Myocyte (in vitro differentiated cells): ENCODE measurements at regions not wholly inside any gene's neighbourhood (a gene's known extent, or its start where the extent isn't known, plus 50 kb on each side); places are given as distances from the start of the nearest gene placed in this dataset.

Source experiments
- DNase-seq: peaks from one replicate; pipeline ENCODE4 v3.0.0-alpha.2; 2012; ENCODE audit warnings: low read depth

DNA sequence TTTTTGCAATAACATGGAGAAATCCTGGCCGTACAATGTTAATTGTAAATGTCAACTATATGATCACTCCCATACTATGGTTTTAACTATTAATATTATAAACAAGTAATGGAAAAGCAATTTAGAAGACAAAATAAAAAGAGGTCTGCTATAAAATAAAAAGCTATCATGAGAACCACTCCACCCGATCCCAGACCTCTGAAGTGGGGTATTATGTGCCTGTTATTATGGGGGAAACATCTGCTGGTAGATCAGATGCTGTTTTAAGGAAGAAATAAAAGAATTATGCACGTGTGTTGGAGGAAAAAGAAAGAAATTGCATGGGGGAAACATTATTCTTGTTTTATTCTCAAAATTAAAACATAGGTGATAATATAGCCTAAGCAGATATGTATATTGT lies 615.7 kb upstream of the ARID1B start:
- DNase-seq = no peak

DNA sequence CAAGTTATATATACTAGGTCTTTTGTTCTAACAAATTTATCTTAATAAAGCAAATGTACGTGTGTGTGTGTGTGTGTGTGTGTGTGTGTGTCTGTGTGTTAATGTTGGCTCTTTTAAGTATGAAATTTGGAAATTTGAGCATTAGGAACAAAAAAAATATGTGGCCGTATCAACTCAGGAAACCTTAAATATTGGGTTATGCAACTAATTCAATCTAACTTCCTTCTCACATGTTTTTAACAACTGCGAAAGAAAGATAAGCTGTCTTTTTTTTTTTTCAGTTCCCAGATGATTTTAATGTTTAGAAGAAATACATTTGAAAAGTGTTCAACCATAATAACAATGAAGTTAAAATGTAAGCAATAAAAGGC lies 616.4 kb upstream of the ARID1B start:
- no peak for DNase-seq

DNA sequence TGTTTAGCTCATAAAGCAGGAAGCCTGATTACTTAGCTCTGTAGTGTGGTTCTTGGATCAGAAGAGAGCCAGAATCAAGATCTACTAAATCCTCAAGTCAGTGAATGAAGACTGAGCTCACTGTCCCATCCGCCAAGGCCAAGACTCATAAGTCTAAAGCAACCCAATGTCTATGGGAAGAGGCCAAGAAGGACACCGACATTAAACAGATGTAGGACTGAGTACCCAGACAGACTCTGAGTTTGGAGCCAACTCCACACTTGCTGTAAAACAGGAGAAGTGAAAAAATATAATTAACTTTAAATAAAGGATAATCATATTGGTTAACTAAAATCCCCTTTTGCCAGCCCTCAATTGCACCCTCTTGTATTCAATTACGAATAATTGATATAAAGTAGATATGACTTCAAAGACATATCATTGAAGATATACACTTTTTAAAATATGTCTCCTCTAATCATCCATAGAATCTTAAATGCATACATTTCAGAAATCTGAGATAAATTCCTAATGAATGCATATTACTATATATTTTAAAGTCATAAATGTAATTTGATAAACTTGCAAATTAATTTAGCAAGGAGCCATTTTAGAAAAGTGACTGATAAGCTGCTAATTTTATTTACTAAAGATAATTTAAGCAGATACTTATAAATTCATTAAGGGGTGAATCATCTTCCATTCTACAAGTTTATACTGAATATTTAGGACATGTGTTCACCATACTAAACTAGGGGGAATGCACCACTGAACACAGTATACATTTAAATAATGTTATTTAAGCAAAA lies 617.0 kb upstream of the ARID1B start:
- DNase-seq = no peak

DNA sequence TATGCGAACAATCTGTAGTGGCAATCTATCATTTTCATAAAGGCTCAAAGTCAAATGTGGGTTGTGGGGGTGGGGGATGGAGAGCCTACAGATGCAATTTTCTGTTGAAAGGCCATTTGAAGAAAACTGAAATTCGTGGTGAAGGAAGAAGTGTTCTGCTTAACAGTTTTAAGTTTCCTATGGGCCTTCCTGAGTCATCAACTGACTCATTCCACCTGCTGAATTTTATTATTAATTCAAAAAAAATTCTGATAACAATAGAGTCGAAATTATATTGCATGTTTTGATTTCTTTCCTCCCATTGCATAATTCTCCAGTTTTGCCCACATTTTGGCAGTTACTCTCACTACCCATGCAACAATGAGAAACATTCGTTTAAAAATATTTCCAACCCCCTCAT lies 622.3 kb upstream of the ARID1B start:
- DNase-seq = no peak

DNA sequence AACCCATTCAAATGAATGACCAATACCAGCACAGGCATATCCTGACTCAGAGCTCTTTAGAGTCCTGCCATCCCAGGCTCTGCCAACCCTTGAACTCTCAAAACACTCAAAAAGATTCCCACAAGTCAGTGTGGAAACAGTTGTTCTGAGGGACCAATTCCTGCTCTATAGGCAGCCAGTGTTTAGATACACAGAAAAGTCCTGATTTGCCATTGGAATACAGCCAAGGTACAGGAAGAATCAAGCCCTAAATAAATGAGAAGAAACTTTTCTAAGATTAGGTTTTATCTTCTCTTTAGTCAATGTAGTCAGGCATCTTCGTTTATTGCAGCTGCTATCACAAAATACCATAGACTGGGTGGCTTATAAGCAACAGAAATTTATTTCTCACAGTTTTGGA lies 626.8 kb upstream of the ARID1B start:
- DNase-seq = no peak

DNA sequence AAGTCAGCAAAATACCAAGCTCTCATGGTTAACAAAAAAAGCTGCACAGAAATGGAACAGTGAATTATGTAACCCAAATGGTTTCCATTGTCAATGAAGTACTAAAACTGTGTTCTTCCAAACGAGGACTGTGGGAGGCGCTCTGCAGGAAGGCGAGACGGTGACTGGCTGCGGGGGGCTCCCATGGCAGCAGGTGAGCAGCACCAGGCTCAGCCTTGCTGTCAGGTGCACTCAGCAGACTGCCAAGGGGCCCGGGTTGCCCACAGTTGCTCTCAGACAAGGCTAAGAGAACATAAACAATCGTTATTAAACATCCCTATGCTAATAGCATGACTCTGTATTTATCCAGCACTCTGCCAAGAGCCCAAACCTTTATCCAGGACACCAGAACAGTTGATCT lies 630.3 kb upstream of the ARID1B start:
- DNase-seq = no peak

DNA sequence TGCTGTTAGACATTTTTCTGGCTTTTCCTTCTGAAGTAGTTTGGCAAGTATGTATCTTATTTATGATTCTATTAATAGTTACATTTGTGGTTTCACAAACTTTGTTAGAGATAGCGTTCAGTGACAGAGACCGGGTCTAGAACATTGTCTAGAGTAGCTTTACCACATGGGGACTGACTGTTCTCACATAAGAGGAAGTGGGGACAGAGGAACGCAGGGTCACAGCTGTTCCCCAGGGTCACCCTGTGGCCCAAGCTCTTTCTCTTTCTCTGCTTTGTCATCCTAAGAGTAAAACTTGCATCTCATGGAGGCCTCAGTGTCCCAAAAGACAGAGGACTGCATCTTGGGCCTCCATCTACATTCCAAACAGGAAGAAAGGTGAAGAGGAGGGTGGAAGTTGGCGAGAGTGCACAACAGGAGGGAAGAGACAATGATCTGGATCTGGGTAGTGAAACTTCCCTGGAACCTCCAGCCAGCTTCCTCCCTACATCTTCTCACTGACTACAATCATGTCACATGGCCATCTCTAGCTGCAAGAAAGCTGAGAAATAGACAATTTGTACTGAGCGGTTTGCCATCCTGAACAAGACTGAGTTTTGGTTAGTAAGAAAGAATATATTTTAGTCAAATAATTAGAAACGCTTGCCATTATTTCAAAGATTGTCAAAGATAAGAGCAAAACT lies 645.8 kb upstream of the ARID1B start:
- peak; percentile 2 for DNase-seq

DNA sequence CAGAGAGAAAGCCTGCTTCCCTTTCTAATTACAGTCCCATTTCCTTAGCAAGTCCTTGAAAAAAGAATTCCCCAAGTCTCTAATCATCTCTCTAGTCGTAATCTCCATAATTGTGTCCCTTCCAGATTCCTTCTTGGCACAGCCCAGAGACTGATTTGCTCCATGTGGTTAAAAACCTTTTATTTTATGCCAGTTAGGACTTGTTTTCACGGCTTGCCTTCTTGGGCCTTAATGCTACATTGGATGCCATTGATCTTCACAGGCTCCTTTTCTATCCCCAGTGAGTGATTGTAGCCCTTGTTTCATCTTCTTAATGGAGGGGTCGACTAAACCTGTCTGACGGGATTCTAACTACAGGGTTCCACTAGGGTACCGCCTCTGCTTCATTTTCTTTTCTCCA lies 650.6 kb upstream of the ARID1B start:
- no peak for DNase-seq

DNA sequence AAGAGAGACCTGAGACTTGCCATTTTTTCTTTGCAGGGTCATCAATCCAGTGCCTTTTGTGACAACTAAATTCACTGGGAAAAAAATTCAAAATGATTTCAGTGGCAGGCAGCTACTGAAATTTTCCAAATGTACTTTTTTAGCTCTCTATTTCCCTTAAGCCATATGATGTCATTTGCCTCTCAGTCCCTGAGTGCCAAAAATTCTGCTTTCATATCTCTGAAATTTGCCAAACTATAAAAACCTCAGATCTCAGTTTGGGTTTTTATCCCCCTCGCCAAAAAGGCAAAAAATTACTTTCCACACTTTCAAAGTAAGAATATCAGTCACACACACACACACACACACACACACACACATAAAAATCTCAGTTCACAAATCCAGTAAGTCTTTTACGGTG lies 651.3 kb upstream of the ARID1B start:
- DNase-seq = no peak

DNA sequence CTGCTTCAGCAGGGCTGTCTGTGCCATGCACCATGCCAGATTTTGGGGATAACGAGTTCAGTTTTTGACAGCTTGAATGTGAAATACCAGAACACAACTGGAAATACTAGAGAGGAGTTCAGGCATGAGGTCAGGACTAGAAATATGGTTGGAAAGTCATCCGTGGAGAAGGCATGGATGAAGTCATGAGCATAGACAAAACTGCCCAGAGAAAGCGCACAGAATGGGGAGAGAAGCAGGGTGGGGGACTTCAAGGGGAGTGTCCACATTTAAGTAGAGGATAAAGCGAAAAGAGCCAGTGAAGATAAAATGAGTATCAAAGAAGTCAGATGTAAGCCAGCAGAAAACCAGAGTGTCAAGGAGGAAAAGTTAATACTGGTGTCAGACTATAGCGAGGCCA lies 653.4 kb upstream of the ARID1B start:
- no peak for DNase-seq

DNA sequence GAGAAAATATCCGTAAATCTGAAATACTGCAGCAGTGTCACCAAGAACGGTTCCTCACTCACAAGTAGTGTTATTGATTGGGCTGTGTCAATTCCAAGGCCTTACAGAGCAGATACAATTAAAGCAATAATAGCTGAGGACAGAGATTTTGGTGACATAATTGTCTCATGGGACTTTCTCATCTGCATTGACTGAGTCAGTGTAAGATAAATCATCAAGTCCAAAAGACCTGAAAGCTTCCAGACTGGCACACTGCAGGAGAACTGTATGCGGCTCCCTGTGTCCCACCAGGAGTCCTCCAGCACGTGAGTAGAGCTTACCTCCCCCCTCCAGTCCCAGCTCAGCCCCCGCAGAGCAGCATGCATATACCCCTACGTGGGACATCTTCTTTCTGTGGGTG lies 655.2 kb upstream of the ARID1B start:
- DNase-seq = no peak

DNA sequence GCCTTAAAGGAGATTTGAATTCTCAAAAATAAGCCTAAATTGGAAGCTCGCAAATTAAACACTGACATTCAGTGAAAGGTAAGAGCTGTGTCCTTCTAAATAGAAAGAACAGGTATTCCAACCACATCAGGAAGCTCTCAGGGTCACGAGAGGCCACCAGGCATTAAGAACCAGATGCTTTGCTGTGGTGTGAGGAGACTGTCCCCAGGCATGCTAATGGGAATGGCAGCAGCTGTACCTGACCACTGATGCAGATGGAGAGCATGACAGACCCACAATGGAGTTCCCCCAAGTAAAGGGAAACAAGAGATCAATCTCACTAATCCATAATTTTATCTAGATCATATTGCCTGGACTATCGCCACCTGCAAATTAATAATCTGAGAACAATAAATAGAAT lies 658.9 kb upstream of the NOX3 start:
- DNase-seq = peak; percentile 6

DNA sequence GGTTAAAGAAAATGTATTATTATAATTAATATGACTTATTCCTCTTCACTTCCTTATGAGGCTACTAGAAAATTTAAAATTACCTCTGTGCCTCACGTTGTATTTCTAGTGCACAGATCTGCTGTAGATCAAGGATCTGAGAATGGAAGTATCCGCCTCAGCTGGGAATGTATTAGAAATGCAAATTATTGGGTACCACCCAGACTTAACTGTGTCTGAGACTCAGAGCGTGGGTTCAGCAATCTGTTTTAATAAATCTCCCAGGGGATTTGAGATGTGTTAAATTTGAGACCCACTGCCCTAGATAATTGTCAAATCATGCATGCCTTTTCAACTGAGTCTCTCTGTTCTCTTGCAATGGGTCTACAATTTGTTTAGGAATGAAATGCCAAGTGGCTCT lies 658.0 kb upstream of the NOX3 start:
- DNase-seq = no peak

DNA sequence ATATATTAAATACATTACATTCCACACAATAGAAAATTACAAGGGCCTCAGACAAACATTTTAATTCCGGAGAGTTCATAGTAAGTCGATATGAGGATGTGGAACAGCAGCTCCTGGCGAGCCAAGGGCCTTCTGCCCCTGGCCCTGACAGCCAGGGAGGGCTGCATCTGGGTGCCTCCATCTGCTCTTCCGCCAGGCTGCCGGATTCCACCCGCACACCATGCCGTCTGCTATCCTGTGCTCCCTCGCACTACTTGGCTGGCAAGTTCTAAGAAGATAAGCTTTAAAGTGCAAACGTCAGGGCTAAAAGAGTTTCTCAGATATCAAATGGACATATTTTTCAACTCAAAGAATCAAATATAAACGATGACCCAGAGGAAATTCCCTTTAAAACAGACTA lies 656.3 kb upstream of the NOX3 start:
- no peak for DNase-seq

DNA sequence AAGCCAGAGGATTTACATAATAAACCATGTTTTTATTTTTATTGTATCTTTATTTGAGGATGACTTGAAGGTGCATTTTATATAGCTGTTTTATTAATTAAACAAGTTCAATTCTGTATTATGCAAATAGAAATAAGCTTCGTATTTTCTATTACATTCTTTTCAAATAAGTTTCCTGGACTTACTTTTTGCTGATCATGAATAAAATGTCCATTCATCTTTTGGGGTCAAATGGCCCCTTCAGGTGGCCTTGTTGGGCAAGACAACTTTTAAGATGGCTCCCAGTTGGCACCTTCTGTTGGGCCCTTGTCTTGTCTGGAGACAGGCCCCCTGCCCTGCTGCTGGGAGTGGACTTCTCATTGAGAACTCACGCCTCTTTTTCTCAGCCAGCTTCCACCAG lies 654.6 kb upstream of the NOX3 start:
- no peak for DNase-seq

DNA sequence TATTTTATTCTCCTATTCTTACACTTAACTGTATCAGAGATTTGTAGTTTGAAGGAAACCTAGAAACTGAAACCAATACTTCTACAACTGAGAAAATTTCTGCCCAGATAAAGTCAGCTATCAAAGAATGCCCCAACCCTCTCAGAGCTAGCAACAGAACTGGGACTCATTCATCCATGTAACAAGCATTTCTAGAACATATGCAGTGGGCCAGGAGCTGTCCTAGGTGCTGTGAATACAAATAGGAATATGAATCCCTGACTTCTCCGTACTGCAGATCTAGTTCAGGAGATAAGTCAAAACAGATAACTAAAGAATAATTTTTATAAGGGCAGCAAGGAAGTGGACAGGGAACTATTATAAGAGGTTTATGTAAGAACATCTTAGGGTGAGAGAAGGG lies 654.1 kb upstream of the NOX3 start:
- peak; percentile 6 for DNase-seq

DNA sequence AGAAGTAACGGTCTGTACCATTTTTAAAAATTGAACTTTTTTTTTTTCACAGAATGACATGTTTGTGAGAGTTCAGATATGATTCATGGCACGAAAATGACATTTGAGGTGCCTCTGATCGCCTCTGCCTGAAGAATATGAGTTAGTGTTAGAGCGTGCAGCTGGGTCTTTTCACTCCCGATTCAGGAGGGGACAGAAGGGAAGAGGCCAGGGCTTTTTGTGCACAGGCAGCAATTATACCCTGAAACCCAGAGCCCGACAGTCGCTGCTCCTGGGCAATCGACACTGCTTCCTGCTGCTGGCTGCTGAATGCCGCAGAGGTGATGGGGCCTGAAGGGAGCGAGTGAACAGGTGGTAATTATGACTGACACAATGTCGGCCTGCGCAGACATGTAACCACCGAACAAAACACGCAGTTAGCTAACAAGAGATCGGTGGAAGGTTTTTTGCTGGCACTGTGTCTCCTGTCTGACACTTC lies 652.0 kb upstream of the NOX3 start:
- DNase-seq = peak; percentile 30

DNA sequence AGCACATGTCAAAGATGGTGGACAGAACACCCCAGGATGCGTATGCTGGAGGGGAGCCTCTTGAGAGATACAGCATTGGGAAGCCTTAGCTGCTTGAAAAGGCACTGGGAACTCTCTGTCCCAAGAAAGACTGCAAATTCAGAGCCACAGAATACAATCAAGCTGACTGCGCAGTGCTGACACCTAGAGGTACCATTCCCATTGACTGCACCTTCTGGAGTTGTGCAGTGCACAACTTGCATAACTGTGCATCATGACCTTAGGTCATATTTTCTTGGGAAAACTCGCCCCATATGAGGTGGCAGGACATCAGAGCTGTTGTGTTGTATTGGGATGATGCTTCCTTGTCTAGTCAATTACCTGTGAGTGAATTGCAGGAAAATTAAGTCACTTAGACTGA lies 646.5 kb upstream of the NOX3 start:
- DNase-seq = no peak

DNA sequence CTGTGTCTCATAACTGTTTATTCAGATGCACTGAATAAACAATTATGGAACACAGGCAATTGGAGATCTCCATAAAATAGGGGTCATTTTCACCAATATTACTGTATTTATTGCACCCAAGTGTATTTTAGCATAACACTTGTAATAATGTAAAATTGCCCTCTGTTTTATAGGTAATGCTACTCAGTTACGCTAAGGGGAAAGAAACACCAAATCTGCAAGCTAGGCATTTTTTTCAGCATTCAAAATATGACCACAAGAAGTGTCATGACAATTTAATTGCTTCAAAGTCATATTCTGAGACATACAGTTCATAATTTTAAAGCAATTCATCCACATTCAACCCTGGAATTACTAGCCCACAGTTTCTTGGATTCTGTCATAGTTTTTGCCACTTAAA lies 643.2 kb upstream of the NOX3 start:
- DNase-seq = no peak

DNA sequence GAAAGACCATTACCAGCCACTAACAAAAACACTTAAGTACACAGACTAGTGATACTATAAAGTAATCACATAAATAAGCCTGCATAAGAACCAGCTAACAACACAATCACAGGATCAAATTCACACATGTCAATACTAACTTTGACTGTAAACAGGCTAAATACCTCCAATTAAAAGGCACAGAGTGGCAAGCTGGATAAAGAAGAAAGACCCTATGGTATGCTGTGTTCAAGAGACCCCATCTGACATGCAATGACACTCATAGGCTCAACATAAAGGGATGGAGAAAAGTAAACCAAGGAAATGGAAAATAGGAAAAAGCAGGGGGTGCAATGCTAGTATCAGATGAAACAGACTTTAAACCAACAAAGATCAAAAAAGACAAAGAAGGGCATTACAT lies 631.8 kb upstream of the NOX3 start:
- no peak for DNase-seq

DNA sequence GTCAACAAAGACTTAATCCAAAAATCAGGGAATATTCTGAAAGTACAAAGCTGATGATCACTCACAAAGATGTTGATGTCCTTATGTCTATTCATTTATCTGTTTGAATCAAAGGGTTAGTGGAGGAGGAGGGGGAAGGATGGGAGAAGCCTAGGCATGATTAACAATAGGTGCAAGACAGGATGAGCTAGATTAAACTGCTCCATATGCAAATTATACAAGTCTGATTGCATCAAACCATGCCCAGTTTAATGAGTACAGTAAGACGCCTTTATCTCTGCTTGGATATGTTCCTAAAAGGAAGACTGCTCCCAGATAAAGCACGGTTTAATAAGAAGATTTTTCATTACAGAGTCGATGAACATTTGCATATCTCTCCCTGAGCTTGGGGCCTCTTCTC lies 626.4 kb upstream of the NOX3 start:
- DNase-seq = no peak

DNA sequence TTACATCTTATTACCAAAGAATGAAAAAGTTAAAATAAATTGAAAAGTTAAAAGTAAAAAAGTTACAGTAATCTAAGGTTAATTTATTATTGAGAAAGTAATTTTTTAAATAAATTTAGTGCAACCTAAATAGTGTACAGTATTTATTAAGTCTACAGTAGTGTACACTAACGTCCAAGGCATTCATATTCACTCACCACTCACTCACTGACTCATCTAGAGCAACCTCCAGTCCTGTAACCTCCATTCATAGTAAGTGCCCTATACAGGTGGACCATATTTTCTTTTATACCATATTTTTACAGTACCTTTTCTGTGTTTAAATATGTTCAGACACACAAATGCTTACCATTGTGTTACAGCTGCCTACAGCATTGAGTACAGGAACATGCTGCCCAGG lies 624.7 kb upstream of the NOX3 start:
- DNase-seq = no peak

DNA sequence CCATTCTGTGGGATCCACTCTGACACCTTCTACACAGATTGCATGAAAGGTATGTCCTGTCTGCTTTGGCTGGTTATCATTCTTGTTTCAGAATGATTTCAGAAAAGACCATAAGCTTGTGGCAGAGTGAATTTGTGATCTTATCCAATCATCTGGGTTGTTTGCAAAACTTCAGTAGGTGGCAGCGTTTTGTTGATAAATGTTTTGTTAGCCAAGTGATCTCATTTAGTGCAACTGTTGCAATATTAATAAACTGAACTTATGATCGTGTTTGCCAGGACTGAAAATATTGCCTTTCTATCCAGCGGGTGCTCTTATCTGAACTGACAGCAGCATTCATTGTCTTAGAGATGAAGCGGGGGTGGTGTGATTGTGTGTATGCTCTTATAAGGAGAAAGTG lies 613.2 kb upstream of the NOX3 start:
- DNase-seq = peak; percentile 1
